Gastroesophageal sphincter (tissue), 4 donors: ENCODE measurements at regions not wholly inside any gene's neighbourhood (a gene's known extent, or its start where the extent isn't known, plus 50 kb on each side); places are given as distances from the start of the nearest gene placed in this dataset.

ENCODE experiments used
- ATAC-seq: fragments of 150-250 bp; one replicate; pipeline ENCODE4 v1.9.1; 2016; ENCODE audit warnings: mild to moderate bottlenecking, moderate library complexity
- H3K27ac ChIP-seq, 4 donors: fragments of 200-600 bp; sonication (generic) in 3 of 4; 1 replicate in 3 of 4; 2 replicates in 1 of 4; pipeline ENCODE4 v1.5.1; 2016 to 2019
- H3K27me3 ChIP-seq: fragments of 200-600 bp; sonication (generic); one replicate; pipeline ENCODE4 v1.5.1; 2019
- H3K36me3 ChIP-seq, 2 donors: fragments of 200-600 bp; sonication (generic); one replicate each; pipeline ENCODE4 v1.5.1; 2019; ENCODE audit warnings: control low read depth in 1 of 2
- H3K4me1 ChIP-seq, 3 donors: fragments of 200-600 bp; sonication (generic); 1 replicate in 2 of 3; 2 replicates in 1 of 3; pipeline ENCODE4 v1.5.1; 2016 to 2019; ENCODE audit warnings: control low read depth in 2 of 3
- H3K4me3 ChIP-seq, 2 donors: fragments of 200-600 bp; sonication (generic); one replicate each; pipeline ENCODE4 v1.5.1; 2019; ENCODE audit warnings: mild to moderate bottlenecking in 1 of 2, moderate library complexity in 1 of 2
- H3K9me3 ChIP-seq, 3 donors: fragments of 200-600 bp; sonication (generic); one replicate each; pipeline ENCODE4 v1.5.1; 2017 to 2019; ENCODE audit warnings: control low read depth in 2 of 3
- EP300 ChIP-seq: sonication (generic); formaldehyde crosslinking; IDR thresholded peaks from one replicate; pipeline ENCODE4 v1.6.1; 2017; ENCODE audit warnings: antibody characterized with exemption, mild to moderate bottlenecking
- POLR2A ChIP-seq, 2 donors: fragments of 450-650 bp; IDR thresholded peaks; one replicate each; pipeline ENCODE4 v1.6.1; 2017; ENCODE audit warnings: antibody characterized with exemption in 2 of 2, mild to moderate bottlenecking in 2 of 2, moderate library complexity in 1 of 2
- POLR2AphosphoS5 ChIP-seq: sonication (generic); formaldehyde crosslinking; IDR thresholded peaks from one replicate; pipeline ENCODE4 v1.6.1; 2017; ENCODE audit warnings: antibody characterized with exemption
- WGBS, 2 donors: methylation state at CpG; one replicate each; pipeline ENCODE4 v1.1.5; 2018; ENCODE audit warnings: low coverage in 1 of 2; 5-methylcytosine and 5-hydroxymethylcytosine counted together
- TF ChIP-seq, protein P1 (sequence below), 4 experiments: fragments of 200-600 bp in 2 of 4; fragments of 450-650 bp in 2 of 4; sonication (generic) in 1 of 4; IDR thresholded peaks; one replicate each; pipeline ENCODE4 v1.5.1; 2017 to 2019; ENCODE audit warnings: antibody characterized with exemption in 4 of 4, mild to moderate bottlenecking in 2 of 4, moderate library complexity in 2 of 4

DNA sequence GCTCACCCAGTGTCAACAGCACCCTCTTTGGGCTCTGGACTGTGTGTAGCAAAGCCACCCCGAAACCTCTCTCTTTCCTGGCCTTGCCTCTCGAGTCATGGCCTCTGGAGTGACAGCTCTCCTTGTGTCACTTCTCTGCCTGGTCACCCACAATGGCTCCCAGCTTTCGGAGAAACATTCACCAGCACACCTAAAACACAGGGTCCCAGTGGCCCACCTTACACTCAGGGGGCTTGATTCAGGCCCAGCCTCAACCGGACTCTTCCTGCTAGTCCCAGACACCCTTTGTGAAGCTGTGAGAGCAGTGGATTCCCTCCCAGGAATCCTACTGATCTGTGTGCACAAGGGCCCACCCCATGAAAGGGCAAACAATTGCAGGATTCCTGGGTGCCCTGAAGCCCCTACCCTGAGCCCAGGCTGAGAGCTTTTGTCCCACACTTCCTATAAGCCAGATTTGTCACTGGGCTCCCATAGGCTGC lies 137.2 kb upstream of the HAAO start:
- no peak for ATAC-seq
- Histone ChIP-seq H3K27ac (peak overlapping the region; percentile 24 to 93 (median 90)), H3K27me3 (no peaks in the 10 kb centered on the region), H3K36me3 (no peaks in the 10 kb centered on the region), H3K9me3 (no peaks in the 10 kb centered on the region), H3K4me1 (peaks cover 26 to 99% (median 72%) of the 10 kb centered on the region in 3 donors), H3K4me3 (no peak overlapping the region)
- TF ChIP-seq, protein P1, sequence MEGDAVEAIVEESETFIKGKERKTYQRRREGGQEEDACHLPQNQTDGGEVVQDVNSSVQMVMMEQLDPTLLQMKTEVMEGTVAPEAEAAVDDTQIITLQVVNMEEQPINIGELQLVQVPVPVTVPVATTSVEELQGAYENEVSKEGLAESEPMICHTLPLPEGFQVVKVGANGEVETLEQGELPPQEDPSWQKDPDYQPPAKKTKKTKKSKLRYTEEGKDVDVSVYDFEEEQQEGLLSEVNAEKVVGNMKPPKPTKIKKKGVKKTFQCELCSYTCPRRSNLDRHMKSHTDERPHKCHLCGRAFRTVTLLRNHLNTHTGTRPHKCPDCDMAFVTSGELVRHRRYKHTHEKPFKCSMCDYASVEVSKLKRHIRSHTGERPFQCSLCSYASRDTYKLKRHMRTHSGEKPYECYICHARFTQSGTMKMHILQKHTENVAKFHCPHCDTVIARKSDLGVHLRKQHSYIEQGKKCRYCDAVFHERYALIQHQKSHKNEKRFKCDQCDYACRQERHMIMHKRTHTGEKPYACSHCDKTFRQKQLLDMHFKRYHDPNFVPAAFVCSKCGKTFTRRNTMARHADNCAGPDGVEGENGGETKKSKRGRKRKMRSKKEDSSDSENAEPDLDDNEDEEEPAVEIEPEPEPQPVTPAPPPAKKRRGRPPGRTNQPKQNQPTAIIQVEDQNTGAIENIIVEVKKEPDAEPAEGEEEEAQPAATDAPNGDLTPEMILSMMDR (IDR thresholded peaks at IDR 0.05): no peak
- TF ChIP-seq EP300: no peak
- no peak for TF ChIP-seq POLR2AphosphoS5
- no peak for TF ChIP-seq POLR2A (IDR thresholded peaks at IDR 0.05)
- WGBS, 2 donors: no CpG with 5 or more reads among the region's 4 CpGs

DNA sequence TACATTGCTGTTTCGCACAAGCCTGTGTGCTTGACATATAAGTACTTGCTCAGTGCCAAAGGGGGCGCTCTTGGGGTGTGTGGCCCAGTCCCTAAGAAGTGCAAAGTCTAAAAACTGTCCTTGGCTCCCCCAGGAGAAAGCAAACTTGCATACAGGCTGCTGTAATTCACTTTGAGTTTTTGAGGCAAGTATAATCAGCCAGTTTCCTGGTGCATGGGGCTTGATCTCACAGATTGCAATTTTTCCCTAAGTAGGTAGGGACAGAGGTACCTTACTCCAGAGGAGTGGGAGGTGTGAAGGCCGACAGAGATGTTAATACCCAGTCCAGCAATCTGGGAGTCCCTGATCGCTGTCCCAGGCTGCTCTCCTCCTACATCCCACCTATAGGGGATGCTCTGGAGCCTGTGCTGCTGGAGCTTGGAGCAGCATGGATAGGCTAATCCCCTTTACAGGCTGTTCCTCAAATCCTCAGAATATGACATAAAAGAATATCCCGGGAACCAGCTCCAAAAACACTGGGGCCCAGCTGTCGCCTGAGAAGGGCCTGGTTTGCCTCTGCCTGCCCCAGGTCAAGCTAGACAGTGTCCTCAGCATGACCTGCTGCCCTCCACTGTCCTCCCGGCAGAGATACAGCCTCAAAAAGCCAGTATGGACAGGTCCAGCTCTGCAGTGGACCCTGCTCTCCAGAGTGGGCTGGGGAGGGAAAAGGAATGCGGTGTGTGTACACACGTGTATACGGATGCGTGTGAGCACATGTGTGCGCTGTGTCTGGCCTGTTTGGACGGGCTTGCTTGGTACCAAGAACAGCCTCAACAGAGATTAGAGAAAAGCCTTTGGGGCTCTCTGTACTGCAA lies 136.5 kb upstream of the HAAO start:
- H3K4me3 ChIP-seq: no peak overlapping the region
- WGBS, 2 donors: 39 to 84% methylated on average over 2 to 5 of the region's 13 CpGs
- H3K36me3 ChIP-seq: no peaks in the 10 kb centered on the region
- TF ChIP-seq, protein P1 (IDR thresholded peaks at IDR 0.05): peak in 3 of 4 experiments; percentile 13 to 31 (median 14)
- TF ChIP-seq EP300: no peak
- no peak for TF ChIP-seq POLR2A (IDR thresholded peaks at IDR 0.05)
- TF ChIP-seq POLR2AphosphoS5: no peak
- peak overlapping the region; percentile 77 to 93 (median 90) for H3K27ac ChIP-seq
- H3K4me1 ChIP-seq: peaks cover 30 to 99% (median 76%) of the 10 kb centered on the region in 3 donors
- H3K27me3 ChIP-seq: no peaks in the 10 kb centered on the region
- ATAC-seq: no peak
- H3K9me3 ChIP-seq: no peaks in the 10 kb centered on the region

DNA sequence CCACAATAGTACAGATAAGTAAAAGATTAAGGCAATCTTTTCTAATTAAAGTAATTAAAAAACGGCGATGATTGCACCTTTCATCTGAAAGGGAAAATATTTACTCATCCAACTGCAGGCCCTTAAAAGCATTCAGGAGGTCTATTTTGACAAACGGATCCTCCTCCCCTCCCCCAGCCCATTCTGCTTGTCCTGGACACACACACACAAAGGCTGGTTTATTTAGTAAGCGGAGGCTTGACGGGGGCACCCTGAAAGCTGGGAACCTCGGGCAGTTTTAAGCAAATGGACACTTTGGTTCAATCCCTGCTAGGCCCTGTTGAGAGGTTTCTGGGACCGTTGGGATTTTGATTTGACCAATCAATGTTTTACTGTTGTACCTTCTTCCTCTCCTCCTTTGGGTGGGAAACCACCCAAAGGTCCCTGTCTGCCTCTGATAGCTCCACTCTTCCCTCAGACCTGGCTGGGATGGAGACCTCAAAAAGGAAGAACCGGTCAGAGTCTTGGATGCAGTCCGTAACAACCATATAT lies 135.8 kb upstream of the HAAO start:
- no peaks in the 10 kb centered on the region for H3K9me3 ChIP-seq
- H3K36me3 ChIP-seq: no peaks in the 10 kb centered on the region
- 30 to 40% methylated on average over 3 to 9 of the region's 9 CpGs for WGBS, 2 donors
- H3K27ac ChIP-seq: peak overlapping the region; percentile 77 to 93 (median 90)
- H3K4me1 ChIP-seq: peaks cover 37 to 100% (median 83%) of the 10 kb centered on the region in 3 donors
- H3K27me3 ChIP-seq: no peaks in the 10 kb centered on the region
- TF ChIP-seq, protein P1 (IDR thresholded peaks at IDR 0.05): no peak
- no peak for TF ChIP-seq POLR2A (IDR thresholded peaks at IDR 0.05)
- no peak for TF ChIP-seq EP300
- TF ChIP-seq POLR2AphosphoS5: no peak
- H3K4me3 ChIP-seq: no peak overlapping the region
- ATAC-seq: no peak

DNA sequence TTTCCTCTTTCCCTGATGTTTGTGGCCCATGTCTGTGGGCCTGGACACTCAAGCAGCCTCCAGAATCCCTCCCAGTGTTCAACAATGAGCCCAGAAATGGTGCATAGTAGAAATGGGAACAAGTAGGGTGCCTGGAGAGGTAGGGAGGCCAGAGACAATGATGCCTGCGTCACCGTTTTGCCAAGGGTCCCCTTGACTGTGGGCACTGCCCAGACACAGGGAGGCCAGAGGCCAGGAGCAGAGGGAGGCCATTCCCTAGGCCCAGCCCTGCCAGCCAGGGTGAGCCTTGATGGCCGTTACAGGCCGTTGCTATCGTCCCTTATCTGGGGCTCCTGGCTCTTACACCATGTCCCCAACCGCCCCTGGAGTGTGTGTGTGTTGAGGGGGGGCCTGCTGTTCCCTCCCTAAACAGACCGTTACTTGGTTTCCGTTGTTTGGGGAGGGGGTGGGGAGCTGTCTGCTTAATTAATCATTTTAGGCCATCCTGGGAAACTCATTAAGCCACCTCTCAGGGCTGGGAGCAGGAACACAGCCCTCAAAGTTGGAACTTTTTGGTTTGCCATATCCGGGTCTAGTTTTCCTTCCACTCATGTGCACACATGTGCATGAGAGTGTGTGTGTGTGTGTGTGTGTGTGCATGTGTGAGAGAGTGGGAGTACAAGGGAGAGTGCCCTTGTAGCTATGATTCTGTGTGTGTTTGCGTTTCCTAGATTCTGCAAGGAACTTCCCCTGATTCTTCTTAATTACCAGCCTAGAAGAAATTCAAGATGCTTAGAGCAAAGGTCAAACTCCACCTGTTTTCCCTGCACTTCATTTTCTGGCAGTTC lies 135.2 kb upstream of the HAAO start:
- ATAC-seq: no peak
- WGBS, 2 donors: 21 to 32% methylated on average over 6 to 9 of the region's 10 CpGs
- peaks cover 38 to 100% (median 87%) of the 10 kb centered on the region in 3 donors for H3K4me1 ChIP-seq
- no peak overlapping the region for H3K4me3 ChIP-seq
- H3K36me3 ChIP-seq: no peaks in the 10 kb centered on the region
- H3K9me3 ChIP-seq: no peaks in the 10 kb centered on the region
- H3K27me3 ChIP-seq: no peaks in the 10 kb centered on the region
- peak overlapping the region; percentile 77 to 93 (median 90) for H3K27ac ChIP-seq
- TF ChIP-seq, protein P1 (IDR thresholded peaks at IDR 0.05): no peak
- TF ChIP-seq POLR2AphosphoS5: peak; percentile 9
